HepG2 (cell line): ENCODE measurements at regions not wholly inside any gene's neighbourhood (a gene's known extent, or its start where the extent isn't known, plus 50 kb on each side); places are given as distances from the start of the nearest gene placed in this dataset.

ENCODE experiments used
- ATAC-seq: fragments of 200-7000 bp; cut with Tn5 transposase; 3 replicates; pipeline ENCODE4 v1.9.1; 2020; ENCODE audit warnings: mild to moderate bottlenecking, moderate library complexity
- BruUV-seq: library from RNA; stranded (reverse); fragments of 400-500 nt; replicated peaks from 2 replicates; lab custom pipeline; 2021; lab: Mats Ljungman, UMichigan
- CTCF ChIA-PET: fragments of 300-600 bp; formaldehyde crosslinking; extraction: SDS; loops from one replicate; lab custom pipeline; 2021; ENCODE audit warnings: low total read pairs, inconsistent platforms, low intra/inter-chr PET ratio; lab: Yijun Ruan, JAX
- POLR2A ChIA-PET: fragments of 350-600 bp; sonication (Branson Sonifier 250); formaldehyde crosslinking; loops from one replicate; lab custom pipeline; 2020; ENCODE audit warnings: antibody characterized with exemption, inconsistent platforms; lab: Yijun Ruan, JAX
- DNase-seq: peaks from one replicate; pipeline ENCODE4 v3.0.0-alpha.2; 2015; ENCODE audit warnings: low spot score
- FAIRE-seq: peaks from 3 replicates; lab custom pipeline; 2011; peaks lifted over from hg19 to GRCh38; lab: Jason Lieb, UNC
- H2AFZ ChIP-seq: one replicate; pipeline ENCODE4 v1.6.1; 2011; ENCODE audit warnings: low read length, inconsistent platforms
- H3K27ac ChIP-seq: fragments of 300-600 bp; 3 replicates; pipeline ENCODE4 v1.8.0; 2011; ENCODE audit warnings: mixed run types, mild to moderate bottlenecking, mixed read lengths, low read length, inconsistent platforms; ENCODE audit not compliant: insufficient read depth; ENCODE audit errors: extremely low read length
- H3K27me3 ChIP-seq, 2 experiments: fragments of 200-600 bp in 1 of 2; 2 replicates in 1 of 2; 3 replicates in 1 of 2; pipeline versions ENCODE4 v1.6.0 to v1.8.0; 2011; ENCODE audit warnings: low read length in 2 of 2, mild to moderate bottlenecking in 2 of 2, moderate library complexity in 2 of 2, inconsistent platforms in 1 of 2; ENCODE audit not compliant: insufficient read depth in 2 of 2, control insufficient read depth in 1 of 2
- H3K36me3 ChIP-seq, 2 experiments: fragments of 200-600 bp in 1 of 2; replicated peaks in 1 of 2; 2 replicates in 1 of 2; 3 replicates in 1 of 2; pipeline versions ENCODE4 v1.5.1 to v1.8.0; 2011; ENCODE audit warnings: low read length in 2 of 2, inconsistent platforms in 1 of 2; ENCODE audit not compliant: insufficient read depth in 2 of 2, control insufficient read depth in 1 of 2
- H3K4me1 ChIP-seq: 2 replicates; pipeline ENCODE4 v1.5.1; 2012; ENCODE audit warnings: low read length, inconsistent platforms; ENCODE audit not compliant: insufficient read depth
- H3K4me2 ChIP-seq: 2 replicates; pipeline ENCODE4 v1.6.0; 2011; ENCODE audit warnings: low read depth, low read length, inconsistent platforms
- H3K4me3 ChIP-seq, 3 experiments: fragments of 200-600 bp in 1 of 3; sonication (generic), shearing (Covaris generic) in 1 of 3; replicated peaks in 1 of 3; 2 replicates each; pipeline ENCODE4 v1.5.1; 2011 to 2016; ENCODE audit warnings: low read length in 3 of 3, inconsistent platforms in 2 of 3, low read depth in 2 of 3, mild to moderate bottlenecking in 2 of 3, control low read depth in 1 of 3, mixed read lengths in 1 of 3; ENCODE audit not compliant: insufficient read depth in 1 of 3
- H3K79me2 ChIP-seq: one replicate; pipeline ENCODE4 v1.6.1; 2011; ENCODE audit warnings: low read length, inconsistent platforms; ENCODE audit not compliant: insufficient read depth
- H3K9ac ChIP-seq: 2 replicates; pipeline ENCODE4 v1.6.0; 2011; ENCODE audit warnings: mild to moderate bottlenecking, low read depth, low read length, inconsistent platforms; ENCODE audit not compliant: insufficient read depth
- H3K9me3 ChIP-seq: 2 replicates; pipeline ENCODE4 v1.5.1; 2012; ENCODE audit warnings: mild to moderate bottlenecking, low read length
- H4K20me1 ChIP-seq: 2 replicates; pipeline ENCODE4 v1.6.0; 2011; ENCODE audit warnings: inconsistent platforms, mild to moderate bottlenecking, low read length, moderate library complexity; ENCODE audit not compliant: insufficient read depth
- CEBPZ ChIP-seq: IDR thresholded peaks from 2 replicates; pipeline ENCODE4 v1.6.1; 2012; ENCODE audit warnings: low read length, improper control_type of control experiment
- FLYWCH1 ChIP-seq: sonication (generic); formaldehyde crosslinking; IDR thresholded peaks from 2 replicates; pipeline ENCODE4 v1.8.1; 2023; ENCODE audit warnings: mild to moderate bottlenecking, missing genetic modification reagents
- NFE2 ChIP-seq: sonication (generic); formaldehyde crosslinking; IDR thresholded peaks from 2 replicates; pipeline ENCODE4 v1.4.0; 2020; ENCODE audit warnings: missing genetic modification reagents
- NR2F2 ChIP-seq: IDR thresholded peaks from 2 replicates; pipeline ENCODE4 v1.6.1; 2012; ENCODE audit warnings: low read depth, inconsistent platforms, borderline replicate concordance
- NRL ChIP-seq: sonication (generic); formaldehyde crosslinking; IDR thresholded peaks from 2 replicates; pipeline ENCODE4 v1.5.0; 2020; ENCODE audit warnings: missing genetic modification reagents, mild to moderate bottlenecking, moderate library complexity, borderline replicate concordance
- PCBP2 ChIP-seq: fragments of 200-400 bp; formaldehyde crosslinking; optimal IDR thresholded peaks from 2 replicates; pipeline ENCODE3; 2018; ENCODE audit warnings: low read length, low read depth; ENCODE audit not compliant: poor library complexity, severe bottlenecking
- PHF5A ChIP-seq: IDR thresholded peaks from one replicate; pipeline ENCODE4 v1.6.1; 2018; ENCODE audit warnings: low read depth, missing genetic modification reagents; ENCODE audit not compliant: unreplicated experiment
- ZNF460 ChIP-seq: sonication (generic); formaldehyde crosslinking; IDR thresholded peaks from 2 replicates; pipeline ENCODE4 v1.5.1; 2020; ENCODE audit warnings: missing genetic modification reagents, mild to moderate bottlenecking, borderline replicate concordance
- ZNF510 ChIP-seq: sonication (generic); formaldehyde crosslinking; IDR thresholded peaks from 2 replicates; pipeline ENCODE4 v1.4.0; 2020; ENCODE audit warnings: low read depth, mild to moderate bottlenecking, missing genetic modification reagents
- ZNF7 ChIP-seq: IDR thresholded peaks from 2 replicates; pipeline ENCODE4 v1.6.1; 2016; ENCODE audit warnings: missing biosample characterization, missing genetic modification reagents
- ZNF772 ChIP-seq: sonication (generic); formaldehyde crosslinking; IDR thresholded peaks from 2 replicates; pipeline ENCODE4 v1.5.0; 2020; ENCODE audit warnings: mild to moderate bottlenecking, missing genetic modification reagents
- ZNF780A ChIP-seq: sonication (generic); formaldehyde crosslinking; IDR thresholded peaks from 2 replicates; pipeline ENCODE4 v1.8.0; 2022; ENCODE audit warnings: mild to moderate bottlenecking, missing genetic modification reagents, moderate library complexity
- ZSCAN25 ChIP-seq: sonication (generic); formaldehyde crosslinking; IDR thresholded peaks from 2 replicates; pipeline ENCODE4 v1.8.0; 2022; ENCODE audit warnings: mild to moderate bottlenecking, missing genetic modification reagents
- ZSCAN9 ChIP-seq: IDR thresholded peaks from 2 replicates; pipeline ENCODE4 v1.6.1; 2016; ENCODE audit warnings: borderline replicate concordance
- WGBS: methylation state at CpG from one replicate; pipeline ENCODE4 v1.1.6; 2017; ENCODE audit warnings: low lambda C conversion rate; 5-methylcytosine and 5-hydroxymethylcytosine counted together
- in situ Hi-C: cut with HindIII; loops from 2 replicates; pipeline ENCODE4 v1.10.0; 2017; ENCODE audit warnings: low pct_unique_long_range_greater_than_20kb; ENCODE audit not compliant: extremely low pct_ligation_motif_present
- intact Hi-C: fragments of 100-400 bp; cut with micrococcal nuclease; formaldehyde crosslinking; loops from one replicate; pipeline ENCODE4 v1.10.0; 2022; ENCODE audit not compliant: unreplicated experiment
- TF ChIP-seq, protein P1 (sequence below): sonication (generic); formaldehyde crosslinking; IDR thresholded peaks from 2 replicates; pipeline ENCODE4 v1.8.1; 2023; ENCODE audit warnings: missing genetic modification reagents, mild to moderate bottlenecking, borderline replicate concordance

DNA sequence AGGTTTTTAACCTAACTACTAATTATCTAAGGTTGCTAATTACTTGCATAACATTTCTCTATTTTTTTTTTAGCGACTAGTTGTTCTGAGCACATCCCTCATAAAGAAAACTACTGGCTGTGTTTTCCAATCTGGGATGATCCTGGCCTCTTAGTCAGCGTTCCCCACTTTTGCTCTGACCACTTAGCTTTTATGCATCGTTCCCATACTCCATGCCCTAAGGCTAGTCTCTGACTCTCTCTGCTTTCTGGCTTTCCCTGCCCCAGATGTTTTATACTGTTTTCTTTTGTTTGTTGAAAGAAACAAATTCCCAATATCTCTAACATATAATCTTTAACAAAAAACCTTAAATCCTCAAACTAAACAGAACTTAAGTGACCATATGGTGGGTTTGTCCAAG is 217.9 kb downstream of the SPATA31D1 start (continued):
- TF ChIP-seq CEBPZ, result no peak
- TF ChIP-seq ZNF772 (CRISPR knock-in tag), result no peak
- no peak for TF ChIP-seq ZNF460 (CRISPR knock-in tag)
- no peak for TF ChIP-seq PHF5A (CRISPR knock-in tag)
- no peak for TF ChIP-seq ZSCAN9 (CRISPR knock-in tag)
- TF ChIP-seq, protein P1, sequence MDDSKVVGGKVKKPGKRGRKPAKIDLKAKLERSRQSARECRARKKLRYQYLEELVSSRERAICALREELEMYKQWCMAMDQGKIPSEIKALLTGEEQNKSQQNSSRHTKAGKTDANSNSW (CRISPR knock-in tag), result no peak
- no peak for TF ChIP-seq NRL (CRISPR knock-in tag)
- TF ChIP-seq NR2F2, result no peak
- TF ChIP-seq ZSCAN25 (CRISPR knock-in tag), result no peak
- TF ChIP-seq NFE2, result no peak
- TF ChIP-seq, all 625 proteins: peak for 0

DNA sequence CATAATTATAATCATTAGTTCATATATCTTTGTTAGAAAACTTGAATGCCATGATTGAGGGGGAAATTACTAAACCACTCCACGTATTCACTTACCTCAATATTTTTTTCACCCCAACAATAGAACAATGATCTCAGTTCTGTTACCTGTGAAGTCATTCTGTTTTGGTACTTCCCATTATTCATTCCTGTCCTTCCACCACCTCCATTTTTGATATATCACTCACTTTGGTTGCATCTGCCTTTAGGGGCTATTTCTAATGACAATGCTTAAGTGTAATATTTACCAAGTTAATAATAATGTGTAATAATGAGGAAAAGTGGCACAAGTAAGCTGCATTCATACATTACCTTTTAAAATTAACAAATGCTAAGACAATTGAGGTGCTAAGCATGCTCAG is 218.4 kb downstream of the SPATA31D1 start:
- Histone ChIP-seq H4K20me1 (no peaks in the 10 kb centered on the region), H3K4me3 (no peak overlapping the region), H3K27ac (no peak overlapping the region), H3K4me1 (no peaks in the 10 kb centered on the region), H3K79me2 (no peaks in the 10 kb centered on the region), H3K36me3 (no peaks in the 10 kb centered on the region), H2AFZ (no peak overlapping the region), H3K27me3 (no peaks in the 10 kb centered on the region), H3K9ac (no peak overlapping the region), H3K4me2 (no peak overlapping the region), H3K9me3 (no peaks in the 10 kb centered on the region)
- no peak for TF ChIP-seq FLYWCH1 (CRISPR knock-in tag)
- TF ChIP-seq ZNF510 (CRISPR knock-in tag), result no peak
- TF ChIP-seq ZNF780A (CRISPR knock-in tag), result no peak
- TF ChIP-seq, protein P1 (CRISPR knock-in tag), result no peak
- no peak for TF ChIP-seq PCBP2
- no peak for TF ChIP-seq ZNF7 (CRISPR knock-in tag)
- ChIA-PET CTCF (no interaction called here), POLR2A (no interaction called here)
- intact Hi-C loops (no loop called here), in situ Hi-C loops (no loop called here)
- FAIRE-seq, result no peak
- WGBS, result 0% methylated on average over 1 of the region's 1 CpG
- DNase-seq, result no peak
- no TSS peak for BruUV-seq
- no peak for ATAC-seq
